ENCODE measurements at regions not wholly inside any gene's neighbourhood (a gene's known extent, or its start where the extent isn't known, plus 50 kb on each side); places are given as distances from the start of the nearest gene placed in this dataset.

- no peak for TF ChIP-seq EZH2phosphoT487 (IDR thresholded peaks at IDR 0.05; ENCODE audit: insufficient read depth, low read depth)
- no peak for TF ChIP-seq EZH2 (IDR thresholded peaks at IDR 0.05; ENCODE audit: insufficient read depth, poor library complexity, severe bottlenecking)
Measured at GRCh38 chr11:93054279-93054678, 84.8 kb downstream of the MTNR1B start.
